ENCODE measurements at regions not wholly inside any gene's neighbourhood (a gene's known extent, or its start where the extent isn't known, plus 50 kb on each side); places are given as distances from the start of the nearest gene placed in this dataset.
"Not testable (repeated sequence)": the region's sequence is repeated elsewhere in the genome, so short reads cannot be mapped to it uniquely, and the experiment has no call there.

DNA sequence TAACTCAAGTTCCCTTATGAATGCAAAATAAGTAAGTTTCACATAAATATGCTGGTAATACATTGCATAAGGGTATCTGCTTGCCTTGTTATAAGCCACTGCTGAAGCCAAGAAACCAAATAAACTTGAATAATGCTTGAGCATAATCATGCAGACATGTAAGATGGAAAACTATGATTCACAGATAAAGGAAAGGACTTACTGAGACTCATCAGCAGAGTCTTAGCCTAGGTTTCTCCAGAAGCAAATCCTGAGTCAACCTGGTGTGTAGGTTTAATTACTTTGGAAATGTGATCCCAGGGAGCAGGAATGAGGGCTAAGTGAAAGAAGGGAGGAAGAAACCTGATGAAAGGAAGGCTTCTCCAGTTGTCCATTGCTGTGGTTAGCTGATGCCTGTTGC is 107.7 kb upstream of the BTG1 start:
- DNase-seq, result no peak

DNA sequence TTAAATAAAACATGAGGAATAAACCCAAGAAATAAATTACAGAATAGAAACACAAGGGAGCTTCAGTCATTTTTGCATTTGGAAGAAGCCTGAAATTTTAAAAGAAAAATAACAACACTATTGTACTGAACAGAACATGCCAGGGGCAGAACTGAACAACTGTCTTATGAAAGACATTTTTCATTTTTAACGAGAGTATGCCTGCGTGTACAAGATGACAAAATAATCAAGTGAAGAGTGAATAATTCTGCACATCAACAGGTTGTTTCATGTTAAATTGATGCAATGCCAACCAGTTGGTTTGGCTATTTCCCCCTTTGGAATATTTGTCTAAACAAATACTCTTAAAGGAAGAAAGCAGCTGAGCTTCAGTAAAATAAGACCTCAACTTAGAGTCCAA is 103.3 kb upstream of the BTG1 start:
- no peak for DNase-seq

DNA sequence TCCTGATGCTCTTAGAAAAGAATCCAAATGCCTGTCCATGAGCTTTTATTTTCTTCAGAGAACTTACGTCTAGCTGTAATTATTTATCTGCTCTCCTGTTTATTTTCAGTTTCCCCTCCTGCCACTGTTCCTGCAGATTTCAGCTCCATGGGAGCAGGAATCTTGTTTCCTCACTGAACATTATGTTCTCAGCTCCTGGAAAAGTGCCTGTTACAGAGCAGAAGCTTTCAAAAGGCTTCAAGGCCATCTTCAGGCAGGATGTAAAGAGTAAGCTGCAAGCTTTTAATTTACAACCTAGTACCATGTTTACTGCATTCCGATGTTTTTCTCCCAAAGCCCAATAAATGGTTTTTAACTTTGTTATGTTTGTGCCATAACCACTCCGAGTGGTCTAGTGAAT is 98.4 kb upstream of the BTG1 start:
- DNase-seq, result no peak

DNA sequence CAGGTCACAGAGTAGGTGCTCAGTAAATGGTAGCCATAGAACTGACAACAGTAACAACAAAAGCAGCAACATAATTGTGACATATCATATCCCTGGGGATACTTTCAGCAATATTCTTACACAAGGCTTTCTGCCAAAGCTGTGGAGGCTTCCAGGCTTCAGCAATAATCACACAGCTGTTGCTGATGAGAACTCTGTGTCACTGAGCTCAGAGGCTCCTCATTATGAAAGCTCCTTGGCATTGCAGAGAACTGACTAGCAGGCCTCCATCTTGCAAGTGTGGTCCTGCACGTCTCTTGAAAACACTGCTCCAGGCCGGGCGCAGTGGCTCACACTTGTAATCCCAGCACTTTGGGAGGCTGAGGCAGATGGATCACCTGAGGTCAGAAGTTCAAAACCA is 97.3 kb upstream of the BTG1 start:
- no peak for DNase-seq

DNA sequence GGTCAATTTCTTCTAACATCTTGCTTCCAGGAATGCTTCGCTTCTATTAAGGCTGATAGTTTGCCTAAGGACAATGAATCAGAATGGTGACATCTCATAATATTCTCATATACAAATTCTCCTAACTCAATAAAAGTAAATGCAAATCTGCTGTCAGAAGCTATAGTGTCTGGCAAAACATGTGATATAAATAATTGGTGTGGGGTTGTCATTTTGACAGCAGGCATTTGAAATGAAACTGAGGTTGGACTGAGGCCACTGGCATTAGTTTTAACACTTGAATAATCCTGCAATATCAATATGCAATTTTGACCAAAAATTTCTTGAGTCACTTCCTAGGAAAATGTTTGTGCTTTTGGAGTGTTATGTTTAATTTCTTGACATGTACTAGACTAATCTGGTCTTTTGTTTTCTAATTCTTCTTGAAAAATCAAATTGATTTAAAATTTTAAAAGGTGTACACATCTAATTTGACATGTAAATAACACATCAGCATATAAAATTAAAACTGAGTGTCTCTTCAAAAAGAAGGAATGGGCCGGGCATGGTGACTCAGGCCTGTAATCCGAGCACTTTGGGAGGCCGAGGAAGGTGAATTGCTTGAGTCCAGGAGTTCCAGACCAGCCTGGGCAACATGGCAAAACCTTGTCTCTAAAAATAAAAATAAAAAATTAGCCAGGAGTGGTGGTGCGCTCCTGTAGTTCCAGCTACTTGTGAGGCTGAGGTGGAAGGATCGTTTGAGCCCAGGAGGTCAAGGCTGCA is 92.3 kb upstream of the BTG1 start:
- DNase-seq, result no peak

DNA sequence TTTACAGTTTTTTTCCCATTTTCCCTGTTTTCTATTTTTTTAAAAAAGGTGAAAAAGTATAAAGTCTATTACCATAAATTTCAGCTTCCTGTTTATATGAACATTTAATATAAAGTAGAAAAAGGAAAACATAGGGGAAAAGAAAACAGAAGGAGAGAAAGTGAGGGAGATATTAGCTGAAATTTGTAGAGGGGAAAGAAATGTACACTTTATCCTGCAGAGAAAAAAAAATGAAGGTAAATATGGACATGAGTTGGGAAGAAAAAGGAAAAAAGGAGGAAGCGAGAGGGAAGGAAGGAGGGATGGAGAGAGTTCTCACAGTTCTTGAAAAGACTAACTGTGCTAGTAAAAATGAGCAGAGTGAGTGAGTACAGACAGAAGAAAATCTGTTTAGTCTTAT is 91.6 kb upstream of the BTG1 start:
- no peak for DNase-seq

DNA sequence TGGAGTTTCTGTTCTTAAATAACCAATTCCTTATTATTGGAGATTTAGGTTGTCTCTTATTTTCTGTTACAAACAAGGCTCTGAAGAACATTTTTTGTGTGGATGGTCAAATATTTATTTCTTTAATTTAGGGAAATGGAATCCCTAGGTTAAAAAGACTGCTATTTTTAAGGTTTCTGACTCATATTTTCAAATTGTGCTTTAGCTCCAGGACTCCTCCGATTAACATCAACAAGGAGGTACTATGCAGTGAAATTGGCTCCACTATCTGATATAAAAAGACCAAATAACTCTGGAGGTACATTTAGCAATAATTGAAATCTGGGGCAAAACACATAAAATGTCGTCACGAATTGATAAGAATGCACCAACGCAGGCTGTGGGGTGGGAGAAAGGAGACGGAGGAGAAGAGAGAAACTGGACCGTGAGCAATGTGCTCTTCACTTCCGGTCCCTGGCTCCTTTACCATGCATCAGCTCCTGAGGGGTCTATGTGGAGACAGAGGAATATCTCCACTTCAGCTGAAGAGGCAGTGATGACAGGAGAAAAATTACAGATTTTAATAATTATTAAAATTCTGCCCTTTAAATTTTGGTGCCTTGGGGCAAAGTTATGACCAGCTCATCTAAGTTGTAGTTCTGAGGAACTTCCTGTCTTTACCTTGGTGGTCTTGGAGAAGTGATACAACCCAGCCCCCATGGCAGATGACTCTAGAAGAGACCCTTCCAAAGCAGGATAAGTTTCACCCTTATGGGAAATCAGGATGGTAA is 90.2 kb upstream of the BTG1 start:
- no peak for DNase-seq

DNA sequence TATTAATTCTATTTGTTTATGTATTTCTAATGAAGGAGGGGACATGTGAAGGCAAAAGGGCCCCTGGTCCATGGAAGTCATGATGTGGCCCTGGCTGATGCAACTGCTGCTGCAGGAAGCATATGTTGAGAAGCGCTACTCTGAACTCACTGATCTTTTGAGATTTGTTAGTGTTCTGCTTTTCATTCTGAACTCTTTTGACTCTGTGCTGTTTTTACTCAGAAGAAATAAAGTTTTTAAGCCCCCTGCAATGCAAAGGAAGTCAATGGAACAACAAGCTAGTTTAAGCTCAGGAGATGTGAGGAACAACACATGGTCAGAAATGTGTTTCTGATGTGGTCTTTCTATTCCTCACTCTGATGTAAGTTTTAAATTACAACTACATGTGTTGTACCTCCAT is 88.9 kb upstream of the BTG1 start:
- no peak for DNase-seq

DNA sequence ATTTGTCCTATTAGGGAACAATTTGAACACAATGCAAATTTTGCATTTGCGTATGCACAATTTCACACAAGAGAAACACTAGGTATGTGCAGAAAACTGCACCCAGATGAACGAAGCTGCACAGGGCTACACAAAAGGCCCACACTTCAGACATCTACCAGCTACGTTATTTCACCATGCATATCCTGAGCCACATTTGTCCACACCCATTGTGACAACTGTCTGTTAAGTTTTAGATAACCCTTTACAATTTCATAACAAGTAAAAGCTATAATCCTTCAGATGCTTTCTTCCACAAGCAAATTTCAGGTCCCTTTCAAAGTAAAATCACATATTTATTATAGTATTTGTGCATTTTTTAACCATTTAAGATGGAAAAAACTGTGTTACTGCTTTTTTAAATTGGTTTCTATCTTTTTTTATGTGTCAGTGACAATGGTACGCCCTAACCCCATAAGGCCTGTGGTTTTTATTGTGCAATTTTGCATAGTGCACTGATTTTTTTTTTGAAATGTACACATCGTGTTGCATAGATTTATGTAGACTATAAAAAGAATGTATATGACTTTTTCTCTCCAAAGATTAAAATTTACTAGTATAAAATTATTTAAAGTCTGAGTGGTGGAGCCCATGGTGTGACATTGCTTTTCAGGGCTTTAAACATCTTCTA is 87.8 kb upstream of the BTG1 start:
- no peak for DNase-seq

DNA sequence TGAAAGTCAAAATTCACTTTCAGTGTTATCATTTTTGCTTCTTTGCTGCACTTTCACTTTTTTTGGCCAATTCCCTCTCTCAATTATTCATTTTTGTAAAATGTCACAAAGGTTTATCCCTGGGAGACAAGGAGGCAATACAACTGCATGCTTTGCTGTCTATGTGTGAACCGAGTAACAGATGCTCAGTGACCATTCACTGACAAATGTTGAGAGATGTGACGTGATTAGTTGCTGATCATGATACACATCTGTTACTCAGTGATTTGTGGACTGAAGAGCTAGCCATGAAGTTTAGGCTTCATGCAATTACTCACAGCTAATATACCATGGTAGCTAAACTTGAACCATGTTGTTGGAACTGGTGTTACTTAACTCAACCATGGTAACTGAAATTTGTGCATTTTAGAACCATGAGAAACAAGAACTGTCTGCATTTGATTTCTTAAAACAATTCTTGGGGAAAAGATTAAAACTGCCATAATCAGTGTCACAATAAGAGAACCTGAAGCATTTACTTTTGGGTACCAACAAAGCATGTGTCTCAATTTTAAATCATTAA is 86.8 kb upstream of the BTG1 start:
- DNase-seq, result not testable (repeated sequence)

DNA sequence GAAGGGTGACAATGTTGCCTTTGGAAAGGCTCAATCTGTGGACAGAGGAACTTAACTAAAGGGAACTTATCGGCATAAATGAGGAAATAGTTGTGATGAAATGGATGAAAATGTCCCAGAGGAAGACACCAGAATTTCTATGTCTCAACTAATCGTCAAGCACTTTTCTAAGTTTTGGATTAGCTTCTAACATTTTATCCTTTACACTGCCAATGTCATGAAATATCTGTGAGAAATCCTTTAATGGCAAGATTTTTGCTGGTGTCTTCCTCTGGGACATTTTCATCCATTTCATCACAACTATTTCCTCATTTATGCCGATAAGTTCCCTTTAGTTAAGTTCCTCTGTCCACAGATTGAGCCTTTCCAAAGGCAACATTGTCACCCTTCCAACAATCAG is 86.3 kb upstream of the BTG1 start:
- not testable (repeated sequence) for DNase-seq

DNA sequence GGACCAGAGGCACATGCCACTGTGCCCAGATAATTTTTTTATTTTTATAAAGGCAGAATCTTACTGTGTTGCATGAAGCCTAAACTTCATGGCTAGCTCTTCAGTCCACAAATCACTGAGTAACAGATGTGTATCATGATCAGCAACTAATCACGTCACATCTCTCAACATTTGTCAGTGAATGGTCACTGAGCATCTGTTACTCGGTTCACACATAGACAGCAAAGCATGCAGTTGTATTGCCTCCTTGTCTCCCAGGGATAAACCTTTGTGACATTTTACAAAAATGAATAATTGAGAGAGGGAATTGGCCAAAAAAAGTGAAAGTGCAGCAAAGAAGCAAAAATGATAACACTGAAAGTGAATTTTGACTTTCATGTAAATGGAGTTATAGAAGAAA is 85.9 kb upstream of the BTG1 start:
- DNase-seq, result not testable (repeated sequence)

DNA sequence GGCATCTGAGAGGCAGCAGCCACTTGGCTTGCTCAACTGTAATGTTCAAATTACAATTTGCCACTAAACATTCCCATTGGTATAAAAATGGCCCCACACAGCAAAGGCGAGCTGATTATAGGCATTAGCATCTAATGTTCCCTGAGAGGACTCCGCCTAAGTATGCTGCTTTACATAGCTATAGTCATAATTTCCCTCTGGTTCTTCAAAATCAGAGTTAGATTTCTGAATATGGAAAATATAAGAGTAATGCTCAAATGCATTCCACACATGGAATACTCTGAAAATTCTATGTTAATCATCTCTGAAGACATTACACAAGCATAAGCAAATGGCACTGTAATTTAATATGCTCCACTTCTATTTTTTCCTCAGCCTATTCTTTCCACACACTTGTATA is 83.7 kb upstream of the BTG1 start:
- no peak for DNase-seq

DNA sequence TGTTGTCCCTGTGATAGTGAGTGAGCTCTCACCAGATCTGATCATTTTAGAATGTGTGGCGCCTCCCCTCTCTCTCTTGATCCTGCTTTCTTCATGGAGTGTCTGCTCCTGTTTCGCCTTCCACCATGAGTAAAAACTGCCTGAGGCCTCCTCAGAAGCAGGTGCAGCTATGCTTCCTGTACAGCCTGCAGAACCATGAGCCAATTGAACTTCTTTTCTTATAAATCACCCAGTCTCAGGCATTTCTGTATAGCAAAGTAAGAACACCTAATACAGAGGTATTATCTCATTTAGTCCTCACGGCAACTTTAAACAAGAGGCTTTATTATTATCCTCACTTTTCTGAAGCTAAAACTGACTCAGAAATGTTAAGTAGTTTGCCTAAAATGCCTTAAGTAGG is 81.3 kb upstream of the BTG1 start:
- no peak for DNase-seq

DNA sequence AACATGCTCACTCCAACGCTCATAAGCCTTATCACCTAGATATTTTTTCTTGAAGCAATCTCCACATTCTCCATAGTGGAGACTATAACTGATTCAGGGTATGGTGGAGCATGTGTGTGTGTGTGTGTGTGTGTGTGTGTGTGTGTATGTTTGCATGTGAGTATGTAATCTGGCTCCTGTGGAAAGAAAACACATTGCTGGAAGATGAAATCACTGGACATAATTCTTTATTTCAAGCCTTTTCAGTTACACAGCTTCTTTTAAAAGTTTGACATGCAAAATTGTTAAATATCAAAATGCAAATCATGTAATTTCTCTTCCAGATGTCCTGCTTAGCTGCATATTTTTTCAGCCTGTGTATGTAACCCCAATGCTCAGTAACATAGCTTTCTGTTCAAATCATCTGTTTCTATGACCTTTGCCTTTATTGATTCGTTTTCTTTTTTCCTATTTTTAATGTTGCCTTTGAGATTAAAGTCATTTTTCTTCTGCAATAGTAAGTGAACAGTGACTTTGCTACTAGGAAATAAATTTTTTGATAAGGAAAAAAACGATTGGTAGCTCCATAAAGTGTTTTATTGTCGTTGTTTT is 80.5 kb upstream of the BTG1 start:
- DNase-seq, result no peak

DNA sequence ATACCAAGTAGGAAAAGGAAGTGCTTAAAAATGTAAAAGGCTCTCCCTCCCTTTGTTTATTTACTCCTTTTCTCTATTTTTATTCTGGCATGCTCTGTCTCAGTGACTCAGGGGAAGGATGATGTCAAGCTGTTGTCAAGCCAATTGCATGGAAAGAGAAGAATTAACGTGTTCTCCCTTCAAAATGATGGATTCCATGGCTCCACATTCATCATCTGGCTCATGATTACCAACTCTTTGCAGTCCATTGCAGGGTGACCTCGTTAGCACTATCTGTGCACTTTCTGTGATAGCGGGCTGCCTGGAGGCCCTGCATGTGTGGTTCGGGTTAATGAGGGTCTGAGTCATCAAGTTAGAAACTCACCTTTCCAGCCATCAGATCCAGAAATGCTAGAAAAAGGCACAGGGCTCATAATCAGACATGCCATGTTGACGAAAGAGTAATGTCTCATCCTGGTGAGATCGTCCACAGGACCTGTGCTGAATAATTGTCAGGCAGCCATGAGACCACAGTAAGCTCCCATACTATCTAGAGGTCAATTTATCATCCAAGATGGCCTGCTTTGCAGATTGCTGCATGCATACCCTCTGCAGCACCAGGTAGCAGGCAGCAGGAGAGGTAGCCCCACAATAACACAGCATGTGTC is 79.2 kb upstream of the BTG1 start:
- peak; percentile 67 for DNase-seq

DNA sequence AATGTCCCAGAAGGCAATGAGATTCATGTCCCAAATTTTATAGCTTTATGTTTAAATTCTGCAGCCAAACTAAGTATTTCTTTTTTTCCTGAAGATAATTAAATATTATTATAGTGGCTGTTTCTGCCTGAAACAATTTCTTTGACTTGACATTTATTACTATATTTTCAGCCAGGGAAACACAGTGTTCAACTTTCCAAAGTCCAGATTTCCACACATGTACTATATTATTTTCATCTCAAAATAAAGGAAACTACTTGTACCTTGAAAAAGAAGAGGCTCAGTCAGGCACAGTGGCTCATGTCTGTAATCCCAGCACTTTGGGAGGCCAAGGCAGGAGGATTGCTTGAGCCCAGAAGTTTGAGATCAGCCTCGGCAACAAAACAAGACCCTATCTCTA is 77.8 kb upstream of the BTG1 start:
- DNase-seq, result no peak

DNA sequence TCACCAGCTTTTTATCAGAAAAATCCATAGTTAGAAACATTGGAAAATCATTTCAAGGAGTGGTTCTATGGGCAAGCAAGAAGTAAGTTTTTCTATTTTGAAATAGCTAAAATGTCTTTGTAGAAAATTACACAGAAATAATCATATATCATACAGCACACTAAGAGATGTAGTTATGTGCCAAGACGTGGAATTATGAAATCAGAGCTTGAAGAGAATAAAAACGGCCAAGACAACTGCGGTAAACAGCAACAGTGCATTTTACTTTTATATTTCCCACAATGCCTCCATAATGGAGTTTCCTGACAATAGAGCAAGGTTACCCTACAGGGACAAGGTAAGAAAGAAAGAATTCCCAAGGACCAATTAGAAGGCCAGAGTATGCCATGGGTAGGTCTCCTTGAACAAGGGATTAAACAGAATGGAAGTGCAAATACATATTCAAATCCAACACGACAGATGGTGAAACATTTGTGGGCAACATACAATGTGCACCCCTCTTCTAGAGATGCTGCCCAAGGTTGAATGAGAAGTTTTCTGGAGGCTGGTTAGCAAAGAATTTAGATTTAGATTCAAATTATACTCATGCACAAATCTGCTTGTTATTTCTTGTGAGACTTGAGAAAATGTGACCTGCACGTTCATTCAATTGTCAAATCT is 76.1 kb upstream of the BTG1 start:
- no peak for DNase-seq

DNA sequence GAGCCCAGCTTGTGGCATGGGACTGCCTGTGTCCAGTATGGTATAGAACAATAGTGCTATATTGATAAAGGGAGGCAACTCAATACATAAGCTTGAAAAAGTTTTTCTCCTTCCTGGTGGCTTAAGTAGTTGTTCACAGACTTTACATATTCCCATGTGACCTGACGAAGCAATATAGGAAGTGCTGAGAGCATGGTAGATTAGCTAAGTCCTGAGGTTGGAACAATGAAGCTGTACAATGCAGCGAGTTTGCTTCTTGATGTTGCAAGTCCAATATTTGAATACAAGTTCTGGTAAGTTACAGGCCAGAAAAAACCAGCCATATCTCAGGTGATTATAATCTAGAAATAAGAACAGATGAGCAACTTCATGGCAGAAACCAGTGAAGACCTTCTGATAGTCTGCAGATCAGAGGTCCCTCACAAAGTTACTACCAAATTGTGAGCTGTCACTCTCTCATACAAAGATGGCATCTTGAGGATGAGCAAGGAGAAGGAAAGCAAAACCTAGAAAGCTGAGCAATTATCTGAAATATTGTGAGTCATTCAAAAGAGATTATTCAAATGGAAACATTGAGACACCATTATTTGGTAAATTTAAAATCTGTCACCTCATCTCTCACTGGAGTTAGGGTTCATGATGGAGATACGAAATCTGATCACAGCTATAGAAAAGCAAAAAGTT is 72.9 kb upstream of the BTG1 start:
- DNase-seq, result no peak

DNA sequence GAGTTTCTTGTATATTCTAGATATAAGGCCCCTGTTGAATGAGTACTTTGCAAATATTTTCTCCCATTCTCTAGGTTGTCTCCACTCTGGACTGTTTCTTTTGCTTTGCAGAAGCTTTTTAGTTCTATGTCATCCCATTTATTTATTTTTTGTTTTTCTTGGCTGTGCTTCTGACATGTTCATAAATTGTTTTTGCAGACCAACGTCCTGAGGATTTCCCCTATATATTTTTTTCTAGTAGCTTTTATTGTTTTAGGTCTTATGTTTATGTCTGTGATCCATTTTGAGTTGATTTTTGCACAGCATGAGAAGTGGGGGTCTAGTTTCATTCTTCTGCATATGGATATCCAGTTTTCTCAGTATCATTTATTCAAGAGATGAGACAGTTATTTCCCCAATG is 70.4 kb upstream of the BTG1 start:
- no peak for DNase-seq

DNA sequence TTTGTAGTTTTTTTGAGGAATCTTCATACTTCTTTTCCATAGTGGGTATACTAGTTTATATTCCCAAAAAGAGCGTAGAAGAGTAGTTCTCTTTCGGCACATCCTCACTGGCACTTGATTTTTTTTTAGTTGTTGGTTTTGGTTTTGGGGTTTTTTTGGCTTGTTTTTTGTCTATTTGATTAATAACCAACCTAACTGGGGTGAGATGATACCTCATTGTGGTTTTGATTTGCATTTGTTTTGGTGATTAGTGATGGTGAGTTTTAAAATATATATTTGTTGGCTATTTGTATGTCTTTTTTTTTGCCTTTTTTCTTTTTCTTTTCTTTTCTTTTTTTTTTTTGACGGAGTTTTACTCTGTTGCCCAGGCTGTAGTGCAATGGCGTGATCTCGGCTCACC is 69.7 kb upstream of the BTG1 start:
- no peak for DNase-seq

DNA sequence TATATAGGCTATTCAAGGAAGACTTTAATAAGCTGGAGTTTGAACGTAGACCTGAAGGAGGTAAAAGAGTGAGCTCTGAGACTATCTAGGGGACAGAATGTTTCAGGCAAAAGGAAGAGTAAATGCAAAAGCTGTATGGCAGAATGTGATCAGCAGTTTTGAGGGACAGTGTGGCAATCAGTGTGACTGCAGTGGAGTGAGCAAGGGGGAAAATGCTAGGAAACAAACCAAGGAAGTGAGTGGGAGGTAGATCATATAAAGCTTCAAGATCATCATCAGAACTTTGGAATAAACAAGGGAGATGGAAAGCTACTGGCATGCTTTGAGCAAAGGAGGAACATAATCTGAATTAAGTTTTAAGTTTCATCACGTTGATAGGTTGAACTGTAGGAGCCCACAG is 67.5 kb upstream of the BTG1 start:
- DNase-seq, result no peak
